SU-DHL-6 (cell line): ENCODE measurements at regions not wholly inside any gene's neighbourhood (a gene's known extent, or its start where the extent isn't known, plus 50 kb on each side); places are given as distances from the start of the nearest gene placed in this dataset.

ENCODE experiments used
- H2AFZ ChIP-seq: fragments of 200-600 bp; sonication (generic); 2 replicates; pipeline ENCODE4 v1.6.1; 2014; ENCODE audit warnings: low read depth, mild to moderate bottlenecking, moderate library complexity, mixed read lengths, antibody characterized with exemption, low read length; ENCODE audit not compliant: severe bottlenecking
- H3F3A ChIP-seq: fragments of 200-600 bp; shearing (Covaris generic); 2 replicates; pipeline ENCODE4 v1.6.0; 2016; ENCODE audit warnings: antibody characterized with exemption, mild to moderate bottlenecking; ENCODE audit not compliant: insufficient read depth
- H3K27ac ChIP-seq: fragments of 200-600 bp; sonication (generic); 2 replicates; pipeline ENCODE4 v1.5.1; 2016; ENCODE audit warnings: low read depth, mild to moderate bottlenecking, low read length, moderate library complexity, mixed read lengths
- H3K27me3 ChIP-seq: fragments of 200-600 bp; sonication (generic), shearing (Covaris generic); 2 replicates; pipeline ENCODE4 v1.6.0; 2014; ENCODE audit warnings: mild to moderate bottlenecking, low read length
- H3K36me3 ChIP-seq: fragments of 200-600 bp; sonication (generic); 2 replicates; pipeline ENCODE4 v1.6.1; 2014; ENCODE audit warnings: mild to moderate bottlenecking, low read length, mixed read lengths
- H3K4me2 ChIP-seq: fragments of 300-600, 200-600 bp; shearing (Covaris generic), sonication (generic); 2 replicates; pipeline ENCODE4 v1.6.0; 2014; ENCODE audit warnings: low read length, low read depth, mild to moderate bottlenecking; ENCODE audit not compliant: poor library complexity, severe bottlenecking
- H3K4me3 ChIP-seq: fragments of 200-600 bp; sonication (generic); 2 replicates; pipeline ENCODE4 v1.5.1; 2014; ENCODE audit warnings: antibody characterized with exemption, low read length, mild to moderate bottlenecking, mixed read lengths; ENCODE audit not compliant: insufficient read depth, poor library complexity, severe bottlenecking
- H3K79me2 ChIP-seq: fragments of 200-600 bp; sonication (generic); 2 replicates; pipeline ENCODE4 v1.6.1; 2014; ENCODE audit warnings: mild to moderate bottlenecking, low read length, moderate library complexity; ENCODE audit not compliant: insufficient read depth
- H3K9ac ChIP-seq: fragments of 200-600 bp; sonication (generic); 2 replicates; pipeline ENCODE4 v1.7.0; 2014; ENCODE audit warnings: mild to moderate bottlenecking, low read length
- H3K9me2 ChIP-seq: fragments of 200-600 bp; sonication (generic); replicated peaks from 2 replicates; pipeline ENCODE4 v1.6.1; 2014; ENCODE audit warnings: low read length; ENCODE audit not compliant: insufficient read depth
- H3K9me3 ChIP-seq: fragments of 200-600 bp; sonication (generic); 2 replicates; pipeline ENCODE4 v1.6.1; 2014; ENCODE audit warnings: low read length, mixed read lengths; ENCODE audit not compliant: insufficient read depth
- H4K20me1 ChIP-seq: fragments of 200-600 bp; sonication (generic); 2 replicates; pipeline ENCODE4 v1.6.1; 2014; ENCODE audit warnings: low read depth, mild to moderate bottlenecking, antibody characterized with exemption, low read length, moderate library complexity, mixed read lengths
- CTCF ChIP-seq: fragments of 200-600 bp; sonication (generic); IDR thresholded peaks from one replicate; pipeline ENCODE4 v1.5.1; 2017; ENCODE audit warnings: antibody characterized with exemption, mild to moderate bottlenecking, low read length, moderate library complexity; ENCODE audit not compliant: insufficient read depth, poor library complexity, severe bottlenecking
- EZH2phosphoT487 ChIP-seq: fragments of 200-600 bp; sonication (generic), shearing (Covaris generic); conservative IDR thresholded peaks from 2 replicates; pipeline ENCODE4 v1.6.1; 2018; ENCODE audit warnings: mild to moderate bottlenecking, antibody characterized with exemption, low read length, moderate library complexity, mixed read lengths

GRCh38 chr4:145333786-145334185 lies 147.9 kb upstream of the SMAD1 start:
- Histone ChIP-seq H3F3A (no peaks in the 10 kb centered on the region), H3K9me3 (no peaks in the 10 kb centered on the region), H3K9ac (no peak overlapping the region), H3K4me3 (no peak overlapping the region), H3K9me2 (no peaks in the 10 kb centered on the region), H3K79me2 (no peaks in the 10 kb centered on the region), H3K4me2 (no peak overlapping the region), H2AFZ (no peak overlapping the region), H3K27me3 (no peaks in the 10 kb centered on the region), H4K20me1 (no peaks in the 10 kb centered on the region), H3K36me3 (no peaks in the 10 kb centered on the region), H3K27ac (no peak overlapping the region)
- no peak for TF ChIP-seq EZH2phosphoT487
- no peak for TF ChIP-seq CTCF

DNA sequence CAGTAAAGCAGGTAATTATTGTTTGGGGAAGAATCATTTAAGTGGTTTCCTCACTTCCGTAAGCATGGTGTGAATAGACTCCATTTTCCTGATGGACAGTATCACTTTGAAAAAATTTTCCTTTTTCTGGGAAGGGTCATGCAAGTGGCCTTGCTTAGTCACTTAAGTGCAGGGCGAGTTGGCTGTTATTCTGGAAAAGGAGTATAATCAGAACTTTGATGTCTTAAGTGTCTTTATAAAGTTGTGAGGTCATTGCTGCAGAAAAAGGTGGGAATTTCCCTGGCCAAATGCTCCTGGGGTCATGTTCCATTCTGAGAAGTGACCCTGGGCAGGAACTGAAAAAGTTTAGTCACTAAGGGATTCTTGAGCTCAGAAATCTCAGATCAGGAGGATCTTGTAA lies 146.1 kb upstream of the OTUD4 start:
- Histone ChIP-seq H2AFZ (no peak overlapping the region), H3K4me3 (no peak overlapping the region), H3F3A (no peaks in the 10 kb centered on the region), H4K20me1 (no peaks in the 10 kb centered on the region), H3K79me2 (no peaks in the 10 kb centered on the region), H3K27me3 (no peaks in the 10 kb centered on the region), H3K36me3 (no peaks in the 10 kb centered on the region), H3K9ac (no peak overlapping the region), H3K27ac (no peak overlapping the region), H3K9me2 (no peaks in the 10 kb centered on the region), H3K9me3 (no peaks in the 10 kb centered on the region), H3K4me2 (no peak overlapping the region)
- TF ChIP-seq EZH2phosphoT487 (no peak), CTCF (no peak)

DNA sequence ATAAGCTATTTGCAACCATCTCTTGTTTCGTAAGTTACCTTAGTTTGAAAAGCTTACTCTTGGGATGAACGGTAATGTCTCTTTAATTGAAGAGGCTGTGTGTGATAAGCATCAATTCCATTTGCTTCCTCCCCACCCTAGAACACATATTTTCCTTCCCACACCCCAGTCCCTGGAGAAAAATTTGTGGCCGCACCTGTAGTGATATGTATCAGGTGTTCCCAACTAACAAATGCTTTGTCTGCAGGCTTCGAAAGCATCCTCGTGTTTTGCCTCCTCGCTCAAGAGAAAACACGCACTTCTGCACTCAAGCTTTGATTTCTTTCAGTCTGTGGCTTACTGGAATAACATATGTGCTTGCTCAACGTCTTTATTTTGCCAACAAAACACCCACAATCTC lies 143.8 kb upstream of the OTUD4 start:
- H3K9me3 ChIP-seq, result no peaks in the 10 kb centered on the region
- TF ChIP-seq CTCF (no peak), EZH2phosphoT487 (no peak)
- no peaks in the 10 kb centered on the region for H4K20me1 ChIP-seq
- H2AFZ ChIP-seq, result no peak overlapping the region
- no peaks in the 10 kb centered on the region for H3K9me2 ChIP-seq
- no peak overlapping the region for H3K4me2 ChIP-seq
- H3K9ac ChIP-seq, result no peak overlapping the region
- no peaks in the 10 kb centered on the region for H3K27me3 ChIP-seq
- no peaks in the 10 kb centered on the region for H3K79me2 ChIP-seq
- H3F3A ChIP-seq, result no peaks in the 10 kb centered on the region
- no peaks in the 10 kb centered on the region for H3K36me3 ChIP-seq
- no peak overlapping the region for H3K27ac ChIP-seq
- H3K4me3 ChIP-seq, result no peak overlapping the region

GRCh38 chr4:145320294-145320693 lies 139.9 kb upstream of the OTUD4 start:
- Histone ChIP-seq H2AFZ (no peak overlapping the region), H3K9me3 (no peaks in the 10 kb centered on the region), H3K36me3 (no peaks in the 10 kb centered on the region), H3K27me3 (no peaks in the 10 kb centered on the region), H3K4me3 (no peak overlapping the region), H3K79me2 (no peaks in the 10 kb centered on the region), H4K20me1 (no peaks in the 10 kb centered on the region), H3K9ac (no peak overlapping the region), H3F3A (no peaks in the 10 kb centered on the region), H3K9me2 (no peaks in the 10 kb centered on the region), H3K27ac (no peak overlapping the region), H3K4me2 (no peak overlapping the region)
- TF ChIP-seq CTCF, result no peak
- TF ChIP-seq EZH2phosphoT487, result no peak
